NCI-H1048 (cell line): ENCODE measurements at regions not wholly inside any gene's neighbourhood (a gene's known extent, or its start where the extent isn't known, plus 50 kb on each side); places are given as distances from the start of the nearest gene placed in this dataset.

ENCODE experiments used
- DNase-seq: peaks from one replicate; lab custom pipeline; 2025; lab: John Stamatoyannopoulos, UW

GRCh38 chr3:117184574-117184973 is 475.0 kb downstream of the TUSC7 start:
- no peak for DNase-seq

GRCh38 chr3:117191245-117191644 is 481.7 kb downstream of the TUSC7 start:
- DNase-seq, result no peak

GRCh38 chr3:117192888-117193287 is 483.3 kb downstream of the TUSC7 start:
- DNase-seq, result no peak

- DNase-seq, result no peak
Measured at GRCh38 chr3:117193390-117193789, 483.8 kb downstream of the TUSC7 start.

- no peak for DNase-seq
Measured at GRCh38 chr3:117195034-117195433, 485.5 kb downstream of the TUSC7 start.

- no peak for DNase-seq
Measured at GRCh38 chr3:117200962-117201361, 491.4 kb downstream of the TUSC7 start.

- DNase-seq, result no peak
Measured at GRCh38 chr3:117201901-117202774, 492.6 kb downstream of the TUSC7 start.

- DNase-seq, result no peak
Measured at GRCh38 chr3:117217355-117217754, 507.8 kb downstream of the TUSC7 start.

- DNase-seq, result no peak
Measured at GRCh38 chr3:117217760-117218316, 508.3 kb downstream of the TUSC7 start.

GRCh38 chr3:117218641-117219048 is 509.1 kb downstream of the TUSC7 start:
- no peak for DNase-seq

- DNase-seq, result no peak
Measured at GRCh38 chr3:117219296-117219695, 509.7 kb downstream of the TUSC7 start.

- no peak for DNase-seq
Measured at GRCh38 chr3:117226932-117227331, 517.4 kb downstream of the TUSC7 start.

GRCh38 chr3:117228466-117228865 is 518.9 kb downstream of the TUSC7 start:
- DNase-seq, result no peak

- DNase-seq, result no peak
Measured at GRCh38 chr3:117230924-117231323, 521.3 kb downstream of the TUSC7 start.

- no peak for DNase-seq
Measured at GRCh38 chr3:117234331-117234730, 524.8 kb downstream of the TUSC7 start.

- no peak for DNase-seq
Measured at GRCh38 chr3:117235304-117235703, 525.7 kb downstream of the TUSC7 start.

GRCh38 chr3:117238806-117239205 is 529.2 kb downstream of the TUSC7 start:
- DNase-seq, result no peak

GRCh38 chr3:117243657-117244056 is 534.1 kb downstream of the TUSC7 start:
- DNase-seq, result no peak

GRCh38 chr3:117246771-117247555 is 537.4 kb downstream of the TUSC7 start:
- DNase-seq, result no peak

- DNase-seq, result no peak
Measured at GRCh38 chr3:117248153-117248552, 538.6 kb downstream of the TUSC7 start.

GRCh38 chr3:117252208-117252607 is 542.6 kb downstream of the TUSC7 start:
- no peak for DNase-seq

GRCh38 chr3:117252651-117253050 is 543.1 kb downstream of the TUSC7 start:
- DNase-seq, result no peak

- DNase-seq, result no peak
Measured at GRCh38 chr3:117253636-117254035, 544.1 kb downstream of the TUSC7 start.
